ENCODE measurements at regions not wholly inside any gene's neighbourhood (a gene's known extent, or its start where the extent isn't known, plus 50 kb on each side); places are given as distances from the start of the nearest gene placed in this dataset.

GRCh38 chr2:188720811-188721605 is 253.2 kb upstream of the COL3A1 start:
- no peaks in the 10 kb centered on the region for H3K9me3 Mint-ChIP-seq
- no peaks in the 10 kb centered on the region for H3K4me1 Mint-ChIP-seq
- H3K27me3 Mint-ChIP-seq (ENCODE audit: low read depth, poor library complexity) = no peaks in the 10 kb centered on the region
- no peak overlapping the region for H3K27ac Mint-ChIP-seq
- TF ChIP-seq, protein P1, sequence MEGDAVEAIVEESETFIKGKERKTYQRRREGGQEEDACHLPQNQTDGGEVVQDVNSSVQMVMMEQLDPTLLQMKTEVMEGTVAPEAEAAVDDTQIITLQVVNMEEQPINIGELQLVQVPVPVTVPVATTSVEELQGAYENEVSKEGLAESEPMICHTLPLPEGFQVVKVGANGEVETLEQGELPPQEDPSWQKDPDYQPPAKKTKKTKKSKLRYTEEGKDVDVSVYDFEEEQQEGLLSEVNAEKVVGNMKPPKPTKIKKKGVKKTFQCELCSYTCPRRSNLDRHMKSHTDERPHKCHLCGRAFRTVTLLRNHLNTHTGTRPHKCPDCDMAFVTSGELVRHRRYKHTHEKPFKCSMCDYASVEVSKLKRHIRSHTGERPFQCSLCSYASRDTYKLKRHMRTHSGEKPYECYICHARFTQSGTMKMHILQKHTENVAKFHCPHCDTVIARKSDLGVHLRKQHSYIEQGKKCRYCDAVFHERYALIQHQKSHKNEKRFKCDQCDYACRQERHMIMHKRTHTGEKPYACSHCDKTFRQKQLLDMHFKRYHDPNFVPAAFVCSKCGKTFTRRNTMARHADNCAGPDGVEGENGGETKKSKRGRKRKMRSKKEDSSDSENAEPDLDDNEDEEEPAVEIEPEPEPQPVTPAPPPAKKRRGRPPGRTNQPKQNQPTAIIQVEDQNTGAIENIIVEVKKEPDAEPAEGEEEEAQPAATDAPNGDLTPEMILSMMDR (IDR thresholded peaks at IDR 0.05) = no peak
- DNase-seq = no peak
- no peak overlapping the region for H3K4me3 Mint-ChIP-seq
- no peaks in the 10 kb centered on the region for H3K36me3 Mint-ChIP-seq (ENCODE audit: low read depth)

- Mint-ChIP-seq H3K27ac (no peak overlapping the region), H3K9me3 (no peaks in the 10 kb centered on the region), H3K4me1 (no peaks in the 10 kb centered on the region)
Measured at GRCh38 chr2:188721784-188722183, 252.4 kb upstream of the COL3A1 start.

GRCh38 chr2:188725746-188726360 is 248.3 kb upstream of the COL3A1 start:
- H3K4me3 Mint-ChIP-seq = no peak overlapping the region
- no peak for DNase-seq
- H3K36me3 Mint-ChIP-seq (ENCODE audit: low read depth) = no peaks in the 10 kb centered on the region
- H3K4me1 Mint-ChIP-seq = no peaks in the 10 kb centered on the region
- H3K9me3 Mint-ChIP-seq = no peaks in the 10 kb centered on the region
- peaks cover 3% of the 10 kb centered on the region for H3K27me3 Mint-ChIP-seq (ENCODE audit: low read depth, poor library complexity)
- no peak overlapping the region for H3K27ac Mint-ChIP-seq
- TF ChIP-seq, protein P1 (IDR thresholded peaks at IDR 0.05) = no peak

More at GRCh38 chr2:188721784-188722183, 252.4 kb upstream of the COL3A1 start:
- no peaks in the 10 kb centered on the region for H3K36me3 Mint-ChIP-seq (ENCODE audit: low read depth)
- no peaks in the 10 kb centered on the region for H3K27me3 Mint-ChIP-seq (ENCODE audit: low read depth, poor library complexity)
- no peak overlapping the region for H3K4me3 Mint-ChIP-seq
- TF ChIP-seq, protein P1 (IDR thresholded peaks at IDR 0.05) = no peak
- no peak for DNase-seq

DNA sequence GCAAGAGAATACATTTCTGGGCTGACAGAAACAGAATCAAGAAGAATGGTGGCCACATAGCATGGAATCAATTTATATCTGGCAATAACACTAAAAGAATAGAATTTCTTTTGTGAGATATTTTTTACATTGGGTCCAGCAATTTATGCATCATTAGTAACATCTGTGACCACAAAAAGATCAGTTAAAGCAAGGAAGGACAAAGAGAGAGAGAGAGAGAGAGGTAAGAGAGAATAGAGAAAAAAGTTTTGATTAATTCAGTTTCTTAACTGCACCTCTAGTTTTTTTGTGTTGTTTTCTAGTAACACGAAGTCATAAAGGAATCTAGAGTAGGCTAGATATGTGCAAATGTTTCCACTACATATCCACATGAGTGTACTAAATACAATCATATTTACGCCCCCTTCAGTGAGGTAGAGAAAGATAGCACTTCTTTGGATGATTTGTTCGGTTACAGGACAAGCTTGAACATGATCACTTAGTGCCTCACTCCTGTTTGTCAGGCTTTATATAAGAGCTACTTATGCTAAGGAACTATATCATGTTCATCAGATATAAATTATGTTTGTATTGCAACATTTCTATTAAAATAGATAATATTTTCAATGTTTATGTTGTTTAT is 247.4 kb upstream of the COL3A1 start:
- no peaks in the 10 kb centered on the region for H3K36me3 Mint-ChIP-seq (ENCODE audit: low read depth)
- no peak for DNase-seq
- TF ChIP-seq, protein P1 (IDR thresholded peaks at IDR 0.05) = no peak
- H3K4me3 Mint-ChIP-seq = no peak overlapping the region
- H3K4me1 Mint-ChIP-seq = no peaks in the 10 kb centered on the region
- no peak overlapping the region for H3K27ac Mint-ChIP-seq
- H3K9me3 Mint-ChIP-seq = no peaks in the 10 kb centered on the region
- peaks cover 3% of the 10 kb centered on the region for H3K27me3 Mint-ChIP-seq (ENCODE audit: low read depth, poor library complexity)

DNA sequence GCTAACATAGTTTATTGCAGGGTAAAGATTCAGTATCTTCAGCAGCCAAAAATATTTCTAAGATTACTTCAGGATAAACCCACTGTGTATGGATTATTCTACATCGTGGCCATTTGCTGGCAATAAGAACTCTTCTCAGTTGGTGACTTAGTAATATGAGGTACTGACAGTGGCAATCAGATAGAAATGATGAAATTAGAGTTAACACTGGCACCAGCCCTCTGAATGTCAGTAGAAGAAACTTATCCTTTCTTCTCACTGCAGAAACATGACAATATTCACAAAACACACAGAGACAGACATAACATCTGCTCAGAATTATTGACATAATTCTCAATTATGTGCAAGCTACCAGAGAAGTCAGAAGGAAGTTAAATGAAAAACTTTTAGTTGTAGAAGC is 246.3 kb upstream of the COL3A1 start:
- TF ChIP-seq, protein P1 (IDR thresholded peaks at IDR 0.05) = no peak
- H3K36me3 Mint-ChIP-seq (ENCODE audit: low read depth) = no peaks in the 10 kb centered on the region
- no peak overlapping the region for H3K27ac Mint-ChIP-seq
- H3K9me3 Mint-ChIP-seq = no peaks in the 10 kb centered on the region
- no peak for DNase-seq
- peaks cover 3% of the 10 kb centered on the region for H3K27me3 Mint-ChIP-seq (ENCODE audit: low read depth, poor library complexity)
- H3K4me1 Mint-ChIP-seq = no peaks in the 10 kb centered on the region
- H3K4me3 Mint-ChIP-seq = no peak overlapping the region

Measured in nephron progenitor cell (in vitro differentiated cells).